ENCODE measurements at regions not wholly inside any gene's neighbourhood (a gene's known extent, or its start where the extent isn't known, plus 50 kb on each side); places are given as distances from the start of the nearest gene placed in this dataset.

- TF ChIP-seq CTCF (IDR thresholded peaks at IDR 0.05; ENCODE audit: low read depth, low read length): no peak
- Histone ChIP-seq H3K27ac (peak overlapping the region; percentile 76), H3K27me3 (ENCODE audit: insufficient read depth, low read depth, severe bottlenecking) (no peaks in the 10 kb centered on the region), H3K36me3 (no peaks in the 10 kb centered on the region), H3K9me3 (ENCODE audit: severe bottlenecking) (no peaks in the 10 kb centered on the region), H3K4me3 (ENCODE audit: low read depth, low read length) (no peak overlapping the region)
- DNase-seq: no peak
Measured at GRCh38 chr10:70939441-70940003, 51.2 kb upstream of the PCBD1 start.

GRCh38 chr10:70940834-70941568 is 52.6 kb upstream of the PCBD1 start:
- DNase-seq: peak; percentile 93
- Histone ChIP-seq H3K27ac (peak overlapping the region; percentile 76), H3K27me3 (ENCODE audit: insufficient read depth, low read depth, severe bottlenecking) (no peaks in the 10 kb centered on the region), H3K36me3 (no peaks in the 10 kb centered on the region), H3K9me3 (ENCODE audit: severe bottlenecking) (no peaks in the 10 kb centered on the region), H3K4me3 (ENCODE audit: low read depth, low read length) (no peak overlapping the region)
- TF ChIP-seq CTCF (IDR thresholded peaks at IDR 0.05; ENCODE audit: low read depth, low read length): no peak

GRCh38 chr10:70942125-70942524 is 53.8 kb upstream of the PCBD1 start:
- peak overlapping the region; percentile 76; the same call in 1 of the 2 replicates for H3K27ac ChIP-seq
- H3K27me3 ChIP-seq (ENCODE audit: insufficient read depth, low read depth, severe bottlenecking): no peaks in the 10 kb centered on the region
- DNase-seq: no peak
- no peak for TF ChIP-seq CTCF (IDR thresholded peaks at IDR 0.05; ENCODE audit: low read depth, low read length)
- H3K36me3 ChIP-seq: no peaks in the 10 kb centered on the region
- no peak overlapping the region for H3K4me3 ChIP-seq (ENCODE audit: low read depth, low read length)
- H3K9me3 ChIP-seq (ENCODE audit: severe bottlenecking): no peaks in the 10 kb centered on the region

GRCh38 chr10:70942725-70943124 is 54.4 kb upstream of the PCBD1 start:
- DNase-seq: no peak
- Histone ChIP-seq H3K4me3 (ENCODE audit: low read depth, low read length) (no peak overlapping the region), H3K27me3 (ENCODE audit: insufficient read depth, low read depth, severe bottlenecking) (no peaks in the 10 kb centered on the region), H3K9me3 (ENCODE audit: severe bottlenecking) (no peaks in the 10 kb centered on the region), H3K36me3 (no peaks in the 10 kb centered on the region), H3K27ac (no peak overlapping the region)
- no peak for TF ChIP-seq CTCF (IDR thresholded peaks at IDR 0.05; ENCODE audit: low read depth, low read length)

- Histone ChIP-seq H3K27ac (peak overlapping the region; percentile 44; the same call in 1 of the 2 replicates), H3K9me3 (ENCODE audit: severe bottlenecking) (no peaks in the 10 kb centered on the region), H3K27me3 (ENCODE audit: insufficient read depth, low read depth, severe bottlenecking) (no peaks in the 10 kb centered on the region), H3K36me3 (no peaks in the 10 kb centered on the region), H3K4me3 (ENCODE audit: low read depth, low read length) (no peak overlapping the region)
- no peak for TF ChIP-seq CTCF (IDR thresholded peaks at IDR 0.05; ENCODE audit: low read depth, low read length)
- peak; percentile 74 for DNase-seq
Measured at GRCh38 chr10:70943249-70943648, 54.9 kb upstream of the PCBD1 start.
